Suprapubic skin (tissue), 4 donors: ENCODE measurements at regions not wholly inside any gene's neighbourhood (a gene's known extent, or its start where the extent isn't known, plus 50 kb on each side); places are given as distances from the start of the nearest gene placed in this dataset.

Source experiments
- DNase-seq, 2 donors: peaks; one replicate each; pipeline ENCODE4 v3.0.0-alpha.2; 2019; ENCODE audit warnings: low spot score in 2 of 2
- H3K27ac ChIP-seq: fragments of 200-600 bp; sonication (generic); one replicate; pipeline ENCODE4 v1.5.1; 2019
- H3K27me3 ChIP-seq: fragments of 200-600 bp; sonication (generic); one replicate; pipeline ENCODE4 v1.5.1; 2019
- H3K36me3 ChIP-seq: fragments of 200-600 bp; sonication (generic); one replicate; pipeline ENCODE4 v1.5.1; 2019
- H3K4me1 ChIP-seq: fragments of 200-600 bp; sonication (generic); one replicate; pipeline ENCODE4 v1.5.1; 2019
- H3K4me3 ChIP-seq: fragments of 200-600 bp; sonication (generic); one replicate; pipeline ENCODE4 v1.5.1; 2019; ENCODE audit warnings: mild to moderate bottlenecking
- H3K9me3 ChIP-seq: fragments of 200-600 bp; sonication (generic); one replicate; pipeline ENCODE4 v1.5.1; 2019
- CTCF ChIP-seq, 2 donors: fragments of 200-600 bp in 1 of 2; fragments of 450-650 bp in 1 of 2; sonication (generic) in 1 of 2; IDR thresholded peaks; one replicate each; pipeline ENCODE4 v1.5.1; 2016 to 2019; ENCODE audit warnings: antibody characterized with exemption in 2 of 2, mild to moderate bottlenecking in 1 of 2, moderate library complexity in 1 of 2
- EP300 ChIP-seq: sonication (generic); formaldehyde crosslinking; IDR thresholded peaks from one replicate; pipeline ENCODE4 v1.6.1; 2017; ENCODE audit warnings: antibody characterized with exemption
- POLR2A ChIP-seq, 2 donors: fragments of 450-650 bp; IDR thresholded peaks; one replicate each; pipeline ENCODE4 v1.6.1; 2017; ENCODE audit warnings: antibody characterized with exemption in 2 of 2, mild to moderate bottlenecking in 2 of 2, moderate library complexity in 2 of 2
- POLR2AphosphoS5 ChIP-seq, 3 donors: sonication (generic); formaldehyde crosslinking; IDR thresholded peaks; one replicate each; pipeline ENCODE4 v1.6.1; 2017; ENCODE audit warnings: antibody characterized with exemption in 3 of 3
- WGBS: methylation state at CpG from one replicate; pipeline ENCODE4 v1.1.5; 2018; 5-methylcytosine and 5-hydroxymethylcytosine counted together

GRCh38 chr15:58332676-58333400 lies 99.0 kb upstream of the LIPC start:
- no peak for TF ChIP-seq EP300
- no peak for DNase-seq
- Histone ChIP-seq H3K27me3 (no peaks in the 10 kb centered on the region), H3K4me3 (no peak overlapping the region), H3K9me3 (no peaks in the 10 kb centered on the region), H3K36me3 (no peaks in the 10 kb centered on the region), H3K4me1 (peaks cover 43% of the 10 kb centered on the region), H3K27ac (peak overlapping the region; percentile 91)

- Histone ChIP-seq H3K27me3 (no peaks in the 10 kb centered on the region), H3K4me1 (peaks cover 38% of the 10 kb centered on the region), H3K9me3 (no peaks in the 10 kb centered on the region), H3K27ac (no peak overlapping the region), H3K36me3 (no peaks in the 10 kb centered on the region), H3K4me3 (no peak overlapping the region)
- WGBS, result 84% methylated on average over 2 of the region's 2 CpGs
- no peak for TF ChIP-seq EP300
- TF ChIP-seq POLR2A (IDR thresholded peaks at IDR 0.05), result no peak
- TF ChIP-seq POLR2AphosphoS5 (IDR thresholded peaks at IDR 0.05), result no peak
- no peak for TF ChIP-seq CTCF (IDR thresholded peaks at IDR 0.05)
- DNase-seq, result no peak
These were observed 97.0 kb upstream of the LIPC start for GRCh38 chr15:58334803-58335202.

DNA sequence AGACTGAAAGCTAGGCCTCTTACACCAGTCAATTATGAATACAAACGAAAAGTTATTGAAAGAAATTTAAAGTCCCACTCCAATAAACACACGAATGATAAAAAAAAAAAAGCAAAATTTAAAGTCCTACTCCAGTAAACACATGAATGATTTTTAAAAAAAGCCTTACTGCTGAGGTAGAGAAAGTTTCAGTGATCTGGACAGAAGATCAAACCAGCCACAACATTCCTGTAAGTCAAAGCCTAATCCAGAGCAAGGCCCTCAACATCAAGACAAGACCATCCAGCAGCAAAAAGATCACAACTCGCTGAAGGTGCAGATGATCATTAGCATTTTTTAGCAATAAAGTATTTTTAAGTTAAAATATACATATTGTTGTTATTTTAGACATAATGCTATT lies 95.6 kb upstream of the LIPC start:
- no peak for DNase-seq
- 85% methylated on average over 3 of the region's 3 CpGs for WGBS
- Histone ChIP-seq H3K36me3 (no peaks in the 10 kb centered on the region), H3K4me1 (peaks cover 25% of the 10 kb centered on the region), H3K27ac (no peak overlapping the region), H3K4me3 (no peak overlapping the region), H3K9me3 (no peaks in the 10 kb centered on the region), H3K27me3 (no peaks in the 10 kb centered on the region)
- TF ChIP-seq POLR2A (IDR thresholded peaks at IDR 0.05) (no peak), CTCF (IDR thresholded peaks at IDR 0.05) (no peak), EP300 (no peak), POLR2AphosphoS5 (IDR thresholded peaks at IDR 0.05) (no peak)

- no peak for DNase-seq
- WGBS, result 54% methylated on average over 3 of the region's 3 CpGs
These were observed 91.6 kb upstream of the LIPC start for GRCh38 chr15:58340176-58340575.

DNA sequence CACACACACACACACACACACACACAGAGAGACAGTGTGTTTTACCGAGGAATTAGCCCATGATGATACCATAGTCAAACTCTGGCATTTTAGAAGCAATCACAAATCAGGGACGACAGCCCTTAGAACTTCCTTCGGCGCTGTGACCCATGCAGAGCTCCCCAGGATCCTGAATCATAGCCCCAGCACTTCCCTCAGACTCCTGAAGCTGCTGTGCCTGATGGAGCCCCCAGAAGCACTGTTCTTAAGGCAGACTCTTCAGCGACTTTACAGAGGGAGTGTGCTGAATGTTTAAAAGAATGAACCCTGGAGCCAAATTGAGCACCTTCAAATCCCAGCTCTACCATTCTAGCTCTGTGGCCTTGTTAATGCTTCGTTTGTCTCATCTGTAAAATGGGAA lies 89.3 kb upstream of the LIPC start:
- no peak overlapping the region for H3K27ac ChIP-seq
- WGBS, result 88% methylated on average over 6 of the region's 6 CpGs
- H3K9me3 ChIP-seq, result no peaks in the 10 kb centered on the region
- no peaks in the 10 kb centered on the region for H3K27me3 ChIP-seq
- no peaks in the 10 kb centered on the region for H3K36me3 ChIP-seq
- TF ChIP-seq POLR2A (IDR thresholded peaks at IDR 0.05), result no peak
- DNase-seq, result no peak
- H3K4me1 ChIP-seq, result no peaks in the 10 kb centered on the region
- H3K4me3 ChIP-seq, result no peak overlapping the region

More at GRCh38 chr15:58340176-58340575, 91.6 kb upstream of the LIPC start:
- Histone ChIP-seq H3K27ac (no peak overlapping the region), H3K9me3 (no peaks in the 10 kb centered on the region), H3K36me3 (no peaks in the 10 kb centered on the region), H3K4me3 (no peak overlapping the region), H3K4me1 (no peaks in the 10 kb centered on the region), H3K27me3 (no peaks in the 10 kb centered on the region)
- no peak for TF ChIP-seq POLR2AphosphoS5 (IDR thresholded peaks at IDR 0.05)
- no peak for TF ChIP-seq POLR2A (IDR thresholded peaks at IDR 0.05)
- no peak for TF ChIP-seq EP300
- no peak for TF ChIP-seq CTCF (IDR thresholded peaks at IDR 0.05)

DNA sequence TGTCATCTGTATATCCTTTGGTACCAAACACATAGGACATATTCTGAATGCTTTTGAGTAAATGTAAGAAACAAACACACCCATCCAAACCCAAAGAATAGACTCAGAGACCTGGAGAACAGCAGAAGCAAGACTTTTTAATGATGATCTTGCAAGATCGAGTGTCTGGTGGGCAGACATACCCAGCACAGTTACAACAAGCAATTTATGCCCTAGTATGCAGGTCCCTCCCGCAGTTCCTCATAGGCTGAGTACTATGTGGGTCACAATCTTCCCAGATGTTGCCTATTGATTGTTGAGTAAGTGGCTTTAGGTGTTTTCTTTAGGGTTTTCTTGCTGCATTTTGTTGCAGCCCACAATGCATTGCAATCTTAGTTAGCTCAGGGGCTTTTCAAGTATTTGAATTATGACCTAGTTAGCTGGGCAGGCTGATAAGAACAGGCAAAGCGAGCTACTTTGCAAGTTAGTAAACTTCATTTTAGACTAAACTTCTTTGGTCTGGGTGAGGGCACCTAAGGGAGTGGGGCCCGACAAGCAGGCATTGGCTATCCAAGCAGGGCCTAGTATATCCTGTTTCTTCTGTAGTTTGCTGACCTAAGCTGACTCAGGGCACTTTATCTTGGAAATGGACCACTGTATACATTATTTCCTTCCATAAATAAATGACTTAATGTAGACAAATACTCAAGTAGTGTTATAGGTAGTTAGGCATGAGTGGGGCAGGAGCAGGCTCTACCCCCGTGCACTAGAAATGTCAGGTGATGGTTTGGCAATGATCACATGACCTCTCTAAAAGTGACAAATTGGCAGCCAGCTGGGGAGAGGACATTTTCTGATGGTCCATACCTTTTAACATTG lies 87.3 kb upstream of the LIPC start:
- DNase-seq, result no peak
- Histone ChIP-seq H3K4me3 (no peak overlapping the region), H3K27ac (no peak overlapping the region), H3K36me3 (no peaks in the 10 kb centered on the region), H3K9me3 (no peaks in the 10 kb centered on the region), H3K4me1 (no peaks in the 10 kb centered on the region), H3K27me3 (no peaks in the 10 kb centered on the region)
- TF ChIP-seq EP300, result no peak
- TF ChIP-seq POLR2A (IDR thresholded peaks at IDR 0.05), result no peak
- no peak for TF ChIP-seq POLR2AphosphoS5 (IDR thresholded peaks at IDR 0.05)
- no peak for TF ChIP-seq CTCF (IDR thresholded peaks at IDR 0.05)
- 89% methylated on average over 5 of the region's 5 CpGs for WGBS
